ENCODE measurements at regions not wholly inside any gene's neighbourhood (a gene's known extent, or its start where the extent isn't known, plus 50 kb on each side); places are given as distances from the start of the nearest gene placed in this dataset.

DNA sequence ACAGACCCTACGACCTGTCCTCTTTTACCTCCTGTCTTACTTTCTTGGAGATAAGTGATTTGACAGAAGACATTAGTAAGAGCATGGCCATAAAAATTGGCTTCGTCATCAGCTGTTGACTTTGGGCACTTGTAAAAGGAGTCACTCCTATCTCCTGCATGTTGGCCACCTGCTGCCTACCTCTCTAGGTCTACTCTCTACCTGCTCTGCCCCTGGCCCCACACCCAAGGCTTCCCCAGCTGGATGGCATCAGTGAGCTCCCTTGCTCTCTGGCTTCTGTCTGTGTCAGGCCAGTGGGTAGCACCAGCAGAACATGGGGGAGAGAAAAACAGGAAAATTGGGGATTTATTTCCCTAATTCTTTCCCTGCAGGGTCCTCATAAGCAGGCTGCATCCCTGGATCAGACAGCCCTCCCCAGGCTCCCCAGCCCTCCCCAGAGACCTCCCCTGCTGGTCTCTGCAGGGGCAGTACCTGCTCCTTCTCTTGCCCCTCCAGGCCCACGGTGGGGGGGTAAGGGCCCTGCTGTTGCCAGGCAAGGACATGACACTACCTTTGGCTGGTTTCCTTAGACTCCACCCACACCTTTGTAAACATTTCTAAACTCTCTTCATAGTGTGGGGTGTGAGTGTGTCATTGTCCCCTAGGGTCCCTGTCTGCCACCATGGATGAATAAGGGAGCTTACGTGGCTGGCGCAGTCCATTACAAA, 157.0 kb upstream of the NECTIN1 start (continued):
- no peak for TF ChIP-seq EZH2 (IDR thresholded peaks at IDR 0.05; ENCODE audit: low read depth, unreplicated experiment)
- TF ChIP-seq, protein P1, sequence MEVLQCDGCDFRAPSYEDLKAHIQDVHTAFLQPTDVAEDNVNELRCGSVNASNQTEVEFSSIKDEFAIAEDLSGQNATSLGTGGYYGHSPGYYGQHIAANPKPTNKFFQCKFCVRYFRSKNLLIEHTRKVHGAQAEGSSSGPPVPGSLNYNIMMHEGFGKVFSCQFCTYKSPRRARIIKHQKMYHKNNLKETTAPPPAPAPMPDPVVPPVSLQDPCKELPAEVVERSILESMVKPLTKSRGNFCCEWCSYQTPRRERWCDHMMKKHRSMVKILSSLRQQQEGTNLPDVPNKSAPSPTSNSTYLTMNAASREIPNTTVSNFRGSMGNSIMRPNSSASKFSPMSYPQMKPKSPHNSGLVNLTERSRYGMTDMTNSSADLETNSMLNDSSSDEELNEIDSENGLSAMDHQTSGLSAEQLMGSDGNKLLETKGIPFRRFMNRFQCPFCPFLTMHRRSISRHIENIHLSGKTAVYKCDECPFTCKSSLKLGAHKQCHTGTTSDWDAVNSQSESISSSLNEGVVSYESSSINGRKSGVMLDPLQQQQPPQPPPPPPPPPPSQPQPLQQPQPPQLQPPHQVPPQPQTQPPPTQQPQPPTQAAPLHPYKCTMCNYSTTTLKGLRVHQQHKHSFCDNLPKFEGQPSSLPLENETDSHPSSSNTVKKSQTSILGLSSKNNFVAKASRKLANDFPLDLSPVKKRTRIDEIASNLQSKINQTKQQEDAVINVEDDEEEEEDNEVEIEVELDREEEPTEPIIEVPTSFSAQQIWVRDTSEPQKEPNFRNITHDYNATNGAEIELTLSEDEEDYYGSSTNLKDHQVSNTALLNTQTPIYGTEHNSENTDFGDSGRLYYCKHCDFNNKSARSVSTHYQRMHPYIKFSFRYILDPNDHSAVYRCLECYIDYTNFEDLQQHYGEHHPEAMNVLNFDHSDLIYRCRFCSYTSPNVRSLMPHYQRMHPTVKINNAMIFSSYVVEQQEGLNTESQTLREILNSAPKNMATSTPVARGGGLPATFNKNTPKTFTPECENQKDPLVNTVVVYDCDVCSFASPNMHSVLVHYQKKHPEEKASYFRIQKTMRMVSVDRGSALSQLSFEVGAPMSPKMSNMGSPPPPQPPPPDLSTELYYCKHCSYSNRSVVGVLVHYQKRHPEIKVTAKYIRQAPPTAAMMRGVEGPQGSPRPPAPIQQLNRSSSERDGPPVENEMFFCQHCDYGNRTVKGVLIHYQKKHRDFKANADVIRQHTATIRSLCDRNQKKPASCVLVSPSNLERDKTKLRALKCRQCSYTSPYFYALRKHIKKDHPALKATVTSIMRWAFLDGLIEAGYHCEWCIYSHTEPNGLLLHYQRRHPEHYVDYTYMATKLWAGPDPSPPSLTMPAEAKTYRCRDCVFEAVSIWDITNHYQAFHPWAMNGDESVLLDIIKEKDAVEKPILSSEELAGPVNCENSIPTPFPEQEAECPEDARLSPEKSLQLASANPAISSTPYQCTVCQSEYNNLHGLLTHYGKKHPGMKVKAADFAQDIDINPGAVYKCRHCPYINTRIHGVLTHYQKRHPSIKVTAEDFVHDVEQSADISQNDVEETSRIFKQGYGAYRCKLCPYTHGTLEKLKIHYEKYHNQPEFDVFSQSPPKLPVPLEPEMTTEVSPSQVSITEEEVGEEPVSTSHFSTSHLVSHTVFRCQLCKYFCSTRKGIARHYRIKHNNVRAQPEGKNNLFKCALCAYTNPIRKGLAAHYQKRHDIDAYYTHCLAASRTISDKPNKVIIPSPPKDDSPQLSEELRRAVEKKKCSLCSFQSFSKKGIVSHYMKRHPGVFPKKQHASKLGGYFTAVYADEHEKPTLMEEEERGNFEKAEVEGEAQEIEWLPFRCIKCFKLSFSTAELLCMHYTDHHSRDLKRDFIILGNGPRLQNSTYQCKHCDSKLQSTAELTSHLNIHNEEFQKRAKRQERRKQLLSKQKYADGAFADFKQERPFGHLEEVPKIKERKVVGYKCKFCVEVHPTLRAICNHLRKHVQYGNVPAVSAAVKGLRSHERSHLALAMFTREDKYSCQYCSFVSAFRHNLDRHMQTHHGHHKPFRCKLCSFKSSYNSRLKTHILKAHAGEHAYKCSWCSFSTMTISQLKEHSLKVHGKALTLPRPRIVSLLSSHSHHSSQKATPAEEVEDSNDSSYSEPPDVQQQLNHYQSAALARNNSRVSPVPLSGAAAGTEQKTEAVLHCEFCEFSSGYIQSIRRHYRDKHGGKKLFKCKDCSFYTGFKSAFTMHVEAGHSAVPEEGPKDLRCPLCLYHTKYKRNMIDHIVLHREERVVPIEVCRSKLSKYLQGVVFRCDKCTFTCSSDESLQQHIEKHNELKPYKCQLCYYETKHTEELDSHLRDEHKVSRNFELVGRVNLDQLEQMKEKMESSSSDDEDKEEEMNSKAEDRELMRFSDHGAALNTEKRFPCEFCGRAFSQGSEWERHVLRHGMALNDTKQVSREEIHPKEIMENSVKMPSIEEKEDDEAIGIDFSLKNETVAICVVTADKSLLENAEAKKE (CRISPR knock-in tag; IDR thresholded peaks at IDR 0.05): no peak
- no peak for TF ChIP-seq ZNF331 (CRISPR knock-in tag; IDR thresholded peaks at IDR 0.05; ENCODE audit: low read depth)

DNA sequence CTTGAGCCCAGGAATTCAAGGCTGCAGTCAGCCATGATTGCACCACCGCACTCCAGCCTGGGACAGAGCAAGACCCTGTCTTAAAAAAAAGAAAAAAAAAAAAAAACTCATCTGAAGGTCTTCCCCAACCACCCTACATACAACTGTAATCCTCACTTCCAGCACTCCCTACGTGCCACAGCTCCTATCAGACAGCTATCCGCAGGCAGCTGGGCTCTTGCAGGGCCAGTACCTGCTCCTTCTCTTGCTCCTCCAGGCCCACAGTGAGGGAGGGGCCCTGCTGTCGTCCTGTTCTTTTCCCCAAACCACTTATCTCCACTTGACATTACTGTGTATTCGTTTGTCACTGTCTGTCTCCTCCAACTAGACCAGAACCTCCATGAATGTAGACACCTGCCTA, 156.1 kb upstream of the NECTIN1 start:
- no peaks in the 10 kb centered on the region; the same call in 2 of the 3 replicates for H3K36me3 Mint-ChIP-seq (ENCODE audit: low read depth)
- H3K27me3 Mint-ChIP-seq (ENCODE audit: insufficient read depth, low read depth, poor library complexity): peaks cover 8% of the 10 kb centered on the region
- peaks cover 9% of the 10 kb centered on the region for H3K4me1 Mint-ChIP-seq
- Histone ChIP-seq H3K79me2 (replicated peaks; ENCODE audit: insufficient read depth) (no peaks in the 10 kb centered on the region), H3K36me3 (ENCODE audit: insufficient read depth) (no peaks in the 10 kb centered on the region), H3K4me3 (no peak overlapping the region), H3K27me3 (ENCODE audit: insufficient read depth) (no peaks in the 10 kb centered on the region), H3K9me2 (ENCODE audit: insufficient read depth) (peaks cover 4% of the 10 kb centered on the region; the same call in 1 of the 2 replicates), H3K4me2 (no peak overlapping the region), H3F3A (replicated peaks; ENCODE audit: low read depth) (no peaks in the 10 kb centered on the region), H3K27ac (ENCODE audit: low read depth) (no peak overlapping the region), H2AFZ (no peak overlapping the region), H4K20me1 (replicated peaks; ENCODE audit: insufficient read depth) (no peaks in the 10 kb centered on the region), H3K4me1 (ENCODE audit: insufficient read depth) (no peaks in the 10 kb centered on the region)
- H3K4me3 Mint-ChIP-seq: no peak overlapping the region
- no peak for ATAC-seq
- no peak overlapping the region for H3K27ac Mint-ChIP-seq
- H3K9me3 Mint-ChIP-seq: no peaks in the 10 kb centered on the region
- no peak for DNase-seq (ENCODE audit: low spot score)
- no peak for TF ChIP-seq ZNF114 (CRISPR knock-in tag; IDR thresholded peaks at IDR 0.05)
- no peak for TF ChIP-seq CTCF (conservative IDR thresholded peaks at IDR 0.05; ENCODE audit: low read depth in 2 of 2)
- no peak for TF ChIP-seq JUNB (IDR thresholded peaks at IDR 0.05; ENCODE audit: unreplicated experiment)
- TF ChIP-seq ETS1 (IDR thresholded peaks at IDR 0.05): no peak
- no peak for TF ChIP-seq REST (IDR thresholded peaks at IDR 0.05; ENCODE audit: unreplicated experiment)
- no peak for TF ChIP-seq POLR2AphosphoS5 (IDR thresholded peaks at IDR 0.05; ENCODE audit: low read depth)
- no peak for TF ChIP-seq EZH2phosphoT487 (IDR thresholded peaks at IDR 0.05; ENCODE audit: unreplicated experiment)
- no peak for TF ChIP-seq EZH2 (IDR thresholded peaks at IDR 0.05; ENCODE audit: low read depth, unreplicated experiment)
- no peak for TF ChIP-seq STAT1 (IDR thresholded peaks at IDR 0.05; ENCODE audit: unreplicated experiment)
- no peak for TF ChIP-seq CREB1 (CRISPR knock-in tag; IDR thresholded peaks at IDR 0.05; ENCODE audit: low read depth)
- TF ChIP-seq NANOG (IDR thresholded peaks at IDR 0.05; ENCODE audit: borderline replicate concordance): no peak
- no peak for TF ChIP-seq ZNF331 (CRISPR knock-in tag; IDR thresholded peaks at IDR 0.05; ENCODE audit: low read depth)
